B cell (primary cell): ENCODE measurements at regions not wholly inside any gene's neighbourhood (a gene's known extent, or its start where the extent isn't known, plus 50 kb on each side); places are given as distances from the start of the nearest gene placed in this dataset.
"Not testable (repeated sequence)": the region's sequence is repeated elsewhere in the genome, so short reads cannot be mapped to it uniquely, and the experiment has no call there.

ENCODE experiments used
- EZH2 ChIP-seq: IDR thresholded peaks from 2 replicates; pipeline ENCODE4 v1.6.1; 2012; ENCODE audit warnings: borderline replicate concordance, low read depth, mild to moderate bottlenecking, moderate library complexity, low read length; ENCODE audit not compliant: insufficient read depth, poor library complexity, severe bottlenecking
- TF ChIP-seq, protein P1 (sequence below): fragments of 200-600 bp; IDR thresholded peaks from one replicate; pipeline ENCODE4 v1.8.0; 2022; ENCODE audit warnings: antibody characterized with exemption, mild to moderate bottlenecking

DNA sequence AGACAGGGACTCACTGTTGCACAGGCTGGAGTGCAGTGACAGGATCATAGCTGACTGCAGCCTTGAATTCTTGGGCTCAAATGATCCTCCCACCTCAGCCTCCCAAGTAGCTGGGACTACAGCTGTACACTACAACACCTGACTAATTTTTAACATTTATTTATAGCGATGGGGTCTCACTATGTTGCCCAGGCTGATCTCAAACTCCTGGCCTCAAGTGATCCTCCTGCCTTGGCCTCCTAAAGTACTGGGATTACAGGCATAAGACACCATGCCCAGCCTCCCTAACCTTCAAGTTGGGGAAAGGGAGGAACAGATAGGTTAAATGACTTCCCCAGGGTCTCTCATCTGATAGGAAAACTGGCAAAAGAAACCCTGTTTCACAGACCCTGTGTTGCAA, 919.5 kb downstream of the TYW1 start:
- TF ChIP-seq, protein P1, sequence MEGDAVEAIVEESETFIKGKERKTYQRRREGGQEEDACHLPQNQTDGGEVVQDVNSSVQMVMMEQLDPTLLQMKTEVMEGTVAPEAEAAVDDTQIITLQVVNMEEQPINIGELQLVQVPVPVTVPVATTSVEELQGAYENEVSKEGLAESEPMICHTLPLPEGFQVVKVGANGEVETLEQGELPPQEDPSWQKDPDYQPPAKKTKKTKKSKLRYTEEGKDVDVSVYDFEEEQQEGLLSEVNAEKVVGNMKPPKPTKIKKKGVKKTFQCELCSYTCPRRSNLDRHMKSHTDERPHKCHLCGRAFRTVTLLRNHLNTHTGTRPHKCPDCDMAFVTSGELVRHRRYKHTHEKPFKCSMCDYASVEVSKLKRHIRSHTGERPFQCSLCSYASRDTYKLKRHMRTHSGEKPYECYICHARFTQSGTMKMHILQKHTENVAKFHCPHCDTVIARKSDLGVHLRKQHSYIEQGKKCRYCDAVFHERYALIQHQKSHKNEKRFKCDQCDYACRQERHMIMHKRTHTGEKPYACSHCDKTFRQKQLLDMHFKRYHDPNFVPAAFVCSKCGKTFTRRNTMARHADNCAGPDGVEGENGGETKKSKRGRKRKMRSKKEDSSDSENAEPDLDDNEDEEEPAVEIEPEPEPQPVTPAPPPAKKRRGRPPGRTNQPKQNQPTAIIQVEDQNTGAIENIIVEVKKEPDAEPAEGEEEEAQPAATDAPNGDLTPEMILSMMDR: not testable (repeated sequence)
- TF ChIP-seq EZH2: not testable (repeated sequence)
